ENCODE measurements at regions not wholly inside any gene's neighbourhood (a gene's known extent, or its start where the extent isn't known, plus 50 kb on each side); places are given as distances from the start of the nearest gene placed in this dataset.

DNA sequence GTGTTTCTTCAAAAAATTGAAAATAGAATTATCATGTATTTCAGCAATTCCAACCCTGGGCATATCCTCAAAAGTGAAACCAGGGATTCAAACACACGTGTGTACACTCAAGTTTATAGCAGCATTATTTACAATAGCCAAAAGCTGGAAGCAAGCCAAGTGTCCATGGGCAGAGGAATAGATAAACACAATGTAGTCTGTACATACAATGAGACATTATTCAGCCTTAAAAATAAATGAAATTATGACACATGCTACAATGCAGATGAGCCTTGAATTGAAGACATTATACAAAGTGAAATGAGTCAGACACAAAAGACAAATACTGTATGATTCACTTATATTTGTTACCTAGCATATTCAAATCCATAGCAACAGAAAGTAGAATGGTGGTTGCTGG lies 853.4 kb downstream of the STIM2 start:
- TF ChIP-seq TARDBP (IDR thresholded peaks at IDR 0.05) (no peak), SP1 (IDR thresholded peaks at IDR 0.05) (no peak), SUZ12 (IDR thresholded peaks at IDR 0.05) (no peak)

Measured in HEK293T (cell line).